DOHH2 (cell line): ENCODE measurements at regions not wholly inside any gene's neighbourhood (a gene's known extent, or its start where the extent isn't known, plus 50 kb on each side); places are given as distances from the start of the nearest gene placed in this dataset.

Experiments used
- H3F3A ChIP-seq: fragments of 200-600 bp; sonication (generic), shearing (Covaris generic); 2 replicates; pipeline ENCODE4 v1.6.0; 2016; ENCODE audit warnings: antibody characterized with exemption, mild to moderate bottlenecking; ENCODE audit not compliant: control insufficient read depth, insufficient read depth
- H3K27ac ChIP-seq: fragments of 200-600 bp; sonication (generic); 2 replicates; pipeline ENCODE4 v1.5.1; 2014; ENCODE audit warnings: low read depth, mild to moderate bottlenecking, low read length, moderate library complexity
- H3K27me3 ChIP-seq: fragments of 200-600 bp; sonication (generic); 2 replicates; pipeline ENCODE4 v1.6.1; 2014; ENCODE audit warnings: mild to moderate bottlenecking, low read length, mixed read lengths; ENCODE audit not compliant: control insufficient read depth
- H3K36me3 ChIP-seq: fragments of 200-600 bp; sonication (generic); 2 replicates; pipeline ENCODE4 v1.6.1; 2014; ENCODE audit warnings: mild to moderate bottlenecking, low read length, moderate library complexity, mixed read lengths; ENCODE audit not compliant: control insufficient read depth
- H3K4me1 ChIP-seq: fragments of 200-600 bp; sonication (generic); 2 replicates; pipeline ENCODE4 v1.6.1; 2014; ENCODE audit warnings: mild to moderate bottlenecking, low read length, mixed read lengths; ENCODE audit not compliant: control insufficient read depth
- H3K4me2 ChIP-seq: fragments of 200-600 bp; sonication (generic); 2 replicates; pipeline ENCODE4 v1.6.0; 2014; ENCODE audit warnings: mild to moderate bottlenecking, low read length, moderate library complexity
- H3K4me3 ChIP-seq: fragments of 200-600 bp; sonication (generic); 2 replicates; pipeline ENCODE4 v1.5.1; 2014; ENCODE audit warnings: mild to moderate bottlenecking, low read length, mixed read lengths
- H3K79me2 ChIP-seq: fragments of 200-600 bp; sonication (generic); 2 replicates; pipeline ENCODE4 v1.6.1; 2014; ENCODE audit warnings: mild to moderate bottlenecking, low read length, mixed read lengths; ENCODE audit not compliant: control insufficient read depth
- H3K9me2 ChIP-seq: fragments of 200-600 bp; sonication (generic); replicated peaks from 2 replicates; pipeline ENCODE4 v1.6.1; 2014; ENCODE audit warnings: mild to moderate bottlenecking, low read length, mixed read lengths; ENCODE audit not compliant: control insufficient read depth
- H3K9me3 ChIP-seq: fragments of 200-600 bp; sonication (generic); 2 replicates; pipeline ENCODE4 v1.6.1; 2014; ENCODE audit warnings: antibody characterized with exemption, low read length, mixed read lengths; ENCODE audit not compliant: control insufficient read depth, insufficient read depth
- H4K20me1 ChIP-seq: fragments of 200-600 bp; sonication (generic); 2 replicates; pipeline ENCODE4 v1.6.0; 2014; ENCODE audit warnings: low read depth, mild to moderate bottlenecking, antibody characterized with exemption, low read length, moderate library complexity; ENCODE audit not compliant: control insufficient read depth, insufficient read depth
- EZH2phosphoT487 ChIP-seq: fragments of 200-600 bp; sonication (generic); IDR thresholded peaks from 2 replicates; pipeline ENCODE4 v1.6.1; 2017; ENCODE audit warnings: borderline replicate concordance, mild to moderate bottlenecking, antibody characterized with exemption, low read length, moderate library complexity, mixed read lengths
- TF ChIP-seq, protein P1 (sequence below): fragments of 200-600 bp; sonication (generic); IDR thresholded peaks from one replicate; pipeline ENCODE4 v1.5.1; 2014; ENCODE audit warnings: antibody characterized with exemption, mild to moderate bottlenecking, low read depth, low read length; ENCODE audit not compliant: poor library complexity, severe bottlenecking

GRCh38 chrX:46260499-46260898 is 284.7 kb downstream of the ZNF674 start:
- Histone ChIP-seq H3K4me3 (no peak overlapping the region), H3K4me1 (no peaks in the 10 kb centered on the region), H3K27me3 (no peaks in the 10 kb centered on the region), H3F3A (no peaks in the 10 kb centered on the region), H4K20me1 (no peaks in the 10 kb centered on the region), H3K79me2 (no peaks in the 10 kb centered on the region), H3K27ac (no peak overlapping the region), H3K4me2 (no peak overlapping the region), H3K9me2 (no peaks in the 10 kb centered on the region), H3K36me3 (no peaks in the 10 kb centered on the region), H3K9me3 (no peaks in the 10 kb centered on the region)
- no peak for TF ChIP-seq EZH2phosphoT487
- TF ChIP-seq, protein P1, sequence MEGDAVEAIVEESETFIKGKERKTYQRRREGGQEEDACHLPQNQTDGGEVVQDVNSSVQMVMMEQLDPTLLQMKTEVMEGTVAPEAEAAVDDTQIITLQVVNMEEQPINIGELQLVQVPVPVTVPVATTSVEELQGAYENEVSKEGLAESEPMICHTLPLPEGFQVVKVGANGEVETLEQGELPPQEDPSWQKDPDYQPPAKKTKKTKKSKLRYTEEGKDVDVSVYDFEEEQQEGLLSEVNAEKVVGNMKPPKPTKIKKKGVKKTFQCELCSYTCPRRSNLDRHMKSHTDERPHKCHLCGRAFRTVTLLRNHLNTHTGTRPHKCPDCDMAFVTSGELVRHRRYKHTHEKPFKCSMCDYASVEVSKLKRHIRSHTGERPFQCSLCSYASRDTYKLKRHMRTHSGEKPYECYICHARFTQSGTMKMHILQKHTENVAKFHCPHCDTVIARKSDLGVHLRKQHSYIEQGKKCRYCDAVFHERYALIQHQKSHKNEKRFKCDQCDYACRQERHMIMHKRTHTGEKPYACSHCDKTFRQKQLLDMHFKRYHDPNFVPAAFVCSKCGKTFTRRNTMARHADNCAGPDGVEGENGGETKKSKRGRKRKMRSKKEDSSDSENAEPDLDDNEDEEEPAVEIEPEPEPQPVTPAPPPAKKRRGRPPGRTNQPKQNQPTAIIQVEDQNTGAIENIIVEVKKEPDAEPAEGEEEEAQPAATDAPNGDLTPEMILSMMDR = no peak

DNA sequence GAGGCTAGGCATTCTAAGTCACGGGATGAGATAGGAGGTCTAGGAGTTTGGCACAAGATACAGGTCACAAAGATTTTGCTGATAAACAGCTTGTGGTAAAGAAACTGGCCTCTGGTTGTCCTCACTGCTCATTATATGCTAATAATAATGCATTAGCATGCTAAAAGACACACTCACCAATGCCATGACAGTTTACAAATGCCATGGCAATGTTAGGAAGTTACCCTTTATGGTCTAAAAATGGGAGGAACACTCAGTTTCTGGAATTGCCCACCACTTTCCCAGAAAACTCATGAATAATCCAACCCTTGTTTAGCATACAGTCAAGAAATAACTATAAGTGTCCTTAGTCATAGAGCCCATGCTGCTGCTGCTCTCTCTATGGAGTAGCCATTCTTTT is 286.9 kb downstream of the ZNF674 start:
- Histone ChIP-seq H3K4me1 (no peaks in the 10 kb centered on the region), H3K4me3 (no peak overlapping the region), H3K36me3 (no peaks in the 10 kb centered on the region), H3K9me2 (no peaks in the 10 kb centered on the region), H3K4me2 (no peak overlapping the region), H3K27me3 (no peaks in the 10 kb centered on the region), H3F3A (no peaks in the 10 kb centered on the region), H3K79me2 (no peaks in the 10 kb centered on the region), H3K9me3 (no peaks in the 10 kb centered on the region), H3K27ac (no peak overlapping the region), H4K20me1 (no peaks in the 10 kb centered on the region)
- TF ChIP-seq, protein P1 = no peak
- no peak for TF ChIP-seq EZH2phosphoT487

- H3K36me3 ChIP-seq = no peaks in the 10 kb centered on the region
- H3K4me1 ChIP-seq = no peaks in the 10 kb centered on the region
- H3K9me3 ChIP-seq = no peaks in the 10 kb centered on the region
- H4K20me1 ChIP-seq = no peaks in the 10 kb centered on the region
- no peak overlapping the region for H3K4me3 ChIP-seq
- H3K27me3 ChIP-seq = no peaks in the 10 kb centered on the region
- TF ChIP-seq, protein P1 = no peak
- TF ChIP-seq EZH2phosphoT487 = no peak
- no peak overlapping the region for H3K27ac ChIP-seq
- no peaks in the 10 kb centered on the region for H3K79me2 ChIP-seq
- no peaks in the 10 kb centered on the region for H3F3A ChIP-seq
- no peak overlapping the region for H3K4me2 ChIP-seq
- H3K9me2 ChIP-seq = no peaks in the 10 kb centered on the region
Measured at GRCh38 chrX:46257451-46257879, 287.8 kb downstream of the ZNF674 start.

GRCh38 chrX:46256875-46257274 is 288.3 kb downstream of the ZNF674 start:
- no peaks in the 10 kb centered on the region for H4K20me1 ChIP-seq
- H3K4me3 ChIP-seq = no peak overlapping the region
- H3F3A ChIP-seq = no peaks in the 10 kb centered on the region
- H3K79me2 ChIP-seq = no peaks in the 10 kb centered on the region
- TF ChIP-seq, protein P1 = no peak
- no peaks in the 10 kb centered on the region for H3K9me3 ChIP-seq
- no peaks in the 10 kb centered on the region for H3K36me3 ChIP-seq
- no peaks in the 10 kb centered on the region for H3K27me3 ChIP-seq
- no peak overlapping the region for H3K27ac ChIP-seq
- no peak overlapping the region for H3K4me2 ChIP-seq
- H3K4me1 ChIP-seq = no peaks in the 10 kb centered on the region
- no peaks in the 10 kb centered on the region for H3K9me2 ChIP-seq
